ENCODE measurements at regions not wholly inside any gene's neighbourhood (a gene's known extent, or its start where the extent isn't known, plus 50 kb on each side); places are given as distances from the start of the nearest gene placed in this dataset.

GRCh38 chr2:150303281-150303680 lies 184.2 kb downstream of the RND3 start:
- DNase-seq (ENCODE audit: low read depth) = peak; percentile 29
- H3K4me3 ChIP-seq (ENCODE audit: low read depth, low read length) = no peak overlapping the region
- TF ChIP-seq, protein P1, sequence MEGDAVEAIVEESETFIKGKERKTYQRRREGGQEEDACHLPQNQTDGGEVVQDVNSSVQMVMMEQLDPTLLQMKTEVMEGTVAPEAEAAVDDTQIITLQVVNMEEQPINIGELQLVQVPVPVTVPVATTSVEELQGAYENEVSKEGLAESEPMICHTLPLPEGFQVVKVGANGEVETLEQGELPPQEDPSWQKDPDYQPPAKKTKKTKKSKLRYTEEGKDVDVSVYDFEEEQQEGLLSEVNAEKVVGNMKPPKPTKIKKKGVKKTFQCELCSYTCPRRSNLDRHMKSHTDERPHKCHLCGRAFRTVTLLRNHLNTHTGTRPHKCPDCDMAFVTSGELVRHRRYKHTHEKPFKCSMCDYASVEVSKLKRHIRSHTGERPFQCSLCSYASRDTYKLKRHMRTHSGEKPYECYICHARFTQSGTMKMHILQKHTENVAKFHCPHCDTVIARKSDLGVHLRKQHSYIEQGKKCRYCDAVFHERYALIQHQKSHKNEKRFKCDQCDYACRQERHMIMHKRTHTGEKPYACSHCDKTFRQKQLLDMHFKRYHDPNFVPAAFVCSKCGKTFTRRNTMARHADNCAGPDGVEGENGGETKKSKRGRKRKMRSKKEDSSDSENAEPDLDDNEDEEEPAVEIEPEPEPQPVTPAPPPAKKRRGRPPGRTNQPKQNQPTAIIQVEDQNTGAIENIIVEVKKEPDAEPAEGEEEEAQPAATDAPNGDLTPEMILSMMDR (conservative IDR thresholded peaks at IDR 0.05; ENCODE audit: low read depth, low read length) = no peak

- DNase-seq (ENCODE audit: low read depth) = no peak
- TF ChIP-seq, protein P1 (conservative IDR thresholded peaks at IDR 0.05; ENCODE audit: low read depth, low read length) = no peak
- H3K4me3 ChIP-seq (ENCODE audit: low read depth, low read length) = no peak overlapping the region
Observed at GRCh38 chr2:150298571-150299305, 188.7 kb downstream of the RND3 start.

GRCh38 chr2:150296770-150297546 lies 190.5 kb downstream of the RND3 start:
- DNase-seq (ENCODE audit: low read depth) = peak; percentile 50
- H3K4me3 ChIP-seq (ENCODE audit: low read depth, low read length) = no peak overlapping the region
- TF ChIP-seq, protein P1 (conservative IDR thresholded peaks at IDR 0.05; ENCODE audit: low read depth, low read length) = no peak

DNA sequence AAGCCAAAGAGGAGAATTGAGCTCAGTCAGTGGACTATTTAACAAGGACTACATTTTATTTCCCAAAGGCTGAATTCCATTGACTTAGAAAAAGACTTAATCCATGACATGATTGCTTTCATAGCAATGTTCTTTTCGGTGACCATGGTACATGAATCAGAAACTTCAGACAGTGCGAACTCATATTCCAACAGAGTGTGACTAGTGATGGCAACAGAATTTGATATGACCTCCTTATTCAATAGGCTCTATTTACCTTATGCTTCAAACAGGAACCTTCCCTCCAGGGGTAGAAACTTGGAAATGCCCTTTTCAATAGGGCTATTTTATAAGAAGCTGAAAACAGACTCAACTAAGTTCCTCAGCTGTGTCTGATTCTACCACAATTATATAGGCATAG lies 191.9 kb downstream of the RND3 start:
- TF ChIP-seq, protein P1 (conservative IDR thresholded peaks at IDR 0.05; ENCODE audit: low read depth, low read length) = no peak
- no peak for DNase-seq (ENCODE audit: low read depth)

GRCh38 chr2:150293771-150294170 lies 193.7 kb downstream of the RND3 start:
- no peak overlapping the region for H3K4me3 ChIP-seq (ENCODE audit: low read depth, low read length)
- TF ChIP-seq, protein P1 (conservative IDR thresholded peaks at IDR 0.05; ENCODE audit: low read depth, low read length) = no peak
- DNase-seq (ENCODE audit: low read depth) = no peak

More for the DNA sequence above, 191.9 kb downstream of the RND3 start:
- no peak overlapping the region for H3K4me3 ChIP-seq (ENCODE audit: low read depth, low read length)

DNA sequence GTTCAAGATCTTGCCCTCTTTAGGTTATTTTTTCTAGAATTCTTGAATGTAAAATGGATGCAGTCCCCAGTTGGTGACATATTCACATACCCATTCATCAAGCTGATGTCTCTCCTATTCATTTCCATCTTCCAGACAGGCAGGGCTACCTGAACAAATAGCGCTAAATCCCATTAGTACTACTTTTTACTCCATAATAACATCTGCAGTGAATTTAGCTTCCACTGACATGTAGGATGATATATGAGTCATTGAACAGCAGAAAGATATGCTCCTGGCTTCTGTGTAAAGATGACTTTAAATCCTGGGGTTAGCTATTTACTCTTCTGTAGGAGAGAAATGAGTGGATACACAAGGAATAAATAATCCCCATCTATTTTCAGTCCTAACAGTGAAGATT lies 194.7 kb downstream of the RND3 start:
- H3K4me3 ChIP-seq (ENCODE audit: low read depth, low read length) = no peak overlapping the region
- TF ChIP-seq, protein P1 (conservative IDR thresholded peaks at IDR 0.05; ENCODE audit: low read depth, low read length) = no peak
- peak; percentile 60 for DNase-seq (ENCODE audit: low read depth)
